Activated CD8-positive, alpha-beta memory T cell treated with anti-CD3 and anti-CD28 coated beads for 24 hours (primary cell): ENCODE measurements at regions not wholly inside any gene's neighbourhood (a gene's known extent, or its start where the extent isn't known, plus 50 kb on each side); places are given as distances from the start of the nearest gene placed in this dataset.

Source experiments
- DNase-seq: peaks from one replicate; pipeline ENCODE4 v3.0.0-alpha.2; 2020

DNA sequence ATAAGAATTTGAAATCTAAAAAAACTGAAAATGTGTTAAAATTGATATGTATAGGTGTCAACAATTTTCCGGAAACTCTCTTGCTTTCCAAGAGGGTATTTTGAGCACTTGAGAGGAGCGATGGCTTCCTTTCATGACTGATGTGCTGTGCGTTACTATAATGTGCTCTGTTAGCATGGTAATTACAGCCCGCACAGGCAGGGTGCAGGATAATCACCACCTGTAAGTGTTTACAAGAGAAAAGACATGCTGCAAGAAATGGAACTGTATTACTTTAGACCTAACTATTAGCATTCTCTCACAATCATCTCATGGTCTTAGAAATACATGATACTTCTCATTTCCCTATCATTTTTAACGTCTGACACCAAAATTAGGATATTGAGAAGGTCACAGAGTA is 92.4 kb upstream of the ADARB2 start:
- DNase-seq, result no peak

DNA sequence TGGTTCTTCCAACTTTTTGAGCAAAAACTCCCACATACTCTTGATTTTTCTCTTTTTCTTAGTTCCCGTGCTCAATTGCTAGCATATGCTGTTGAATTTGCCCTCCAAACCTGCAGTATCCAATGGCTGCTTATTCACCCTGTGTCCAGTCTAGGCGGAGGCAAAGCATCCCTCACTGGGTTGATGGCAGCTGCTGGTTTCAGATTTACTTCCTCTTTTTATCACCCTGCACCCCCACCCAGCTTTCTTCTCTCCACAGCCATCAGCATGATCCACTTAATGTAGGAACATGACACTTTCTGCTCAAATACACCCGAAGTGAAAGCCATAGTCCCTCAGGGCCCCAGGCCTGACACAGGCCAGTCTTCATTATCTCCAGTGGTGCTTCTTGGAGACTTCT is 87.6 kb upstream of the ADARB2 start:
- DNase-seq, result no peak

DNA sequence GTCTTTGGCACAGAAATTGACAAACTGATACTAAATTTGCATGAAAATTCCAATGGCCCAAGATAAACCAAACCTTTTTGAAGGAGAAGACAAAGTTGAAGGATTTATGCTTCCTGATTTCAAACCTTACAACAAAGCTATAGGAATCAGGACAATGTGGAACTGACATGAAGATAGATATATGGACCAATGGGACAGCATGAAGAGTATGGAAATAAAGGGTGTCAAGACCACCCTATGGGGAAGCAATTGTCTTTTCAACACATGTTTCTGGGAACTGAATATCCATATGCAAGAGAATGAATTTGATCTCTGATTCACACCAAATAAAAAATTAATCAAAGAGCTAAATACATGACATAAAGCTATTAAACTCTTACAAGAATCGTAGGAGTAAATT is 77.2 kb upstream of the ADARB2 start:
- no peak for DNase-seq

DNA sequence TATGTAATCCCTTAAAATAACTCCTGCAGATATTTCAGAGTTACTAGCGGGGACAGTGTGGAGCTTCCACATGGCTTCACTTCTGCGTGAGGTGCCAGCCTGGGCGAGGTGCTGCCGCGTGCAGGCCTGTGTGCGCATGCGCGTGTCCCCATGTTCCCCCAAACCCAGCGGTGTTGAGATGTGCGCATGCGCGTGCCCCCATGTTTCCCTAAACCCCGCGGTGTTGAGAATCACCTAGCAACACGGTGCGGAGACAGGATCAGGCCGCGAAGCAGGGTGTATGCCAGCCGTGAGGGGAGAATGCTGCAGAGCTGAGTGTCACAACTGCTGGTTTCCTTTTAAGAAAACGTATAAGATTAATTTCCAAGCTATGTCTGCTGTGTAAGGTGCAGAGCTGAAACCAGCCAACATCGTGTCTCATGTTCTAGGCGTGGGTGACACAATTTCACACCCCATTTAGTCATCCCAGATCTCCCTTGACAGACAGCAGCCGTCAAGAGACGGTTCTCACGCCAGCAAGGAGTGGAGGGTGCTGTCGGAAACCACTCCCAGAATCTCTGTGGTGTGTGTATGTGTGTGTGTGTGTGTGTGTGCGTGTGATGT is 71.9 kb upstream of the ADARB2 start:
- no peak for DNase-seq

DNA sequence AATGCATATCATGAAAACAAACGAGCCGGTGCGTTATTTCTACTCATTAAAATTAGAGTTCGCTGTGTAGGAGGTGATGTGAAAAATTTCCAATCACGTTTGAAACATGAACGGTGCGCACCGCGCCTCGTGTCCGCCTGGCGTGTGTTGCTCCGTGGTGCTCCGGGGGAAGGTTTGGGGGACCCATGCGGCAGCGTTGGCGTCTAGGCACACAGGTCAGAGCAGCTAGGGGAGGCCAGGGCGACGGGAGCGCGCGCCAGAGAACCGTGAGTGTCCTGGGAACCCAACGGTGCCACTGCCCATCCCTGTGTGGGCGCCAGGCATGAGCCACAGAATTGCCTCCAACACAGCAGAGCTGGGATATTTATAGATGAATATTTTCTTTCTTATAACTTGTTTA is 70.6 kb upstream of the ADARB2 start:
- no peak for DNase-seq

DNA sequence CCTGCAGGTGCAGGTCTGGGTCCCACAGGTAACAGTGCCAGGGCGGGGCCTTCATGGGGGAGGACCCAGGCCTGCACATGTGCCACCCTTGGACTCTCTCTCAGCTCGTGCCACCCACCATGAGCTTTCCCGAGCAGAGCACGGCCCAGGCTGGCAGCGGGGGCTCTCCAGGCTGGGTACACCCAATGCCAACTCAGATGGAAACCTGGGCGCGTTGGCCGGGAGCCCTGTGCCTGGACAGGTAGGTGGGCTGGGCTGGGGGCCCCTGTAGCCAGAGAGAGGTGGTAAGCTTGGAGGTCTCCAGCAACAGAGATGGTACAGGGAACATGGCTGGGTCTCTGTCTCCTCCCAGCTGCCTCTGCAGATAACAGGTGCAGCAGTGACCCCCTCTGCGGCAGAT is 69.9 kb upstream of the ADARB2 start:
- DNase-seq, result no peak

DNA sequence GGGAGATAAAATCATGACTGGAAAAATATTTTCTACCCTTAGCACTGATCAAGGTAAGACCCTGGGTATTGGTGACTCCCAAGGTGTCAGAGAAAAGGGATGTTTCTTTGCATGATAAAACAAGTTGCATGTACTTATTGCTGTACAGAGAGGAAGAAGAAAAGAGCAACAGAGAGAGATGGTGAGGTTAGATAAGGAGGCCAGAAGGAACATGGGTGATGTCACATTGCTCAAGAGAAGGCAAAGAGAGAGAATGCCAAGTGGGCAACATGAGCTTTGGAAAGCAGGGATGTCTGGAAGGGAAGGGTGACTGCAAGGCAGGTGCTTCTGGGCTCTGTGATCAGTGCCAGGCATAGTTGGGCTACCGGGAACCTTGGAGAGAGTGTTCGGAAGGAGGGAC is 65.1 kb upstream of the ADARB2 start:
- DNase-seq, result no peak

DNA sequence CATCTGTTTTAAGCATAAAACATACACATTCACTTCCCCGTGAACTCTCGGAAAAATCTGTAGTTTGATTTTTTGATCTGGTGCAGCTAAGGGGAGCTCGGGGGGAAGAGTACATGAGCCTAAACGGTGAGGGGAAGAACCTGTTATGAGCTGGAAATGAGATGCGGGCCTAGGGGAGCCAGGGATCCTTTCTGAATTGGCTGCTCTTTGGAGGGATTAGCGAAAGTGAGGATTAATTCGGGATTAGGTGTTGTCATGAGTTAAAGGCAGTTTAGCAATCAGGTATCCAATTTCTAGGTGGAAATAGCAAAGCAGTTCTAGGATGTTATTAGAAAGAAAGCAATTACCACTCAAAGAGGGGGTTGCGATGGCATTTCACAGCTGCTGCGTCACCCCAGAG is 51.1 kb upstream of the ADARB2 start:
- no peak for DNase-seq
